ENCODE measurements at regions not wholly inside any gene's neighbourhood (a gene's known extent, or its start where the extent isn't known, plus 50 kb on each side); places are given as distances from the start of the nearest gene placed in this dataset.

- TF ChIP-seq EZH2 (IDR thresholded peaks at IDR 0.05; ENCODE audit: borderline replicate concordance, low read depth, low read length, severe bottlenecking) (no peak), CTCF (IDR thresholded peaks at IDR 0.05; ENCODE audit: borderline replicate concordance, extremely low read depth, low read length, poor library complexity, severe bottlenecking) (no peak)
Observed at GRCh38 chr6:16929809-16930208, 168.5 kb upstream of the ATXN1 start.
